GM12878 (cell line): ENCODE measurements at regions not wholly inside any gene's neighbourhood (a gene's known extent, or its start where the extent isn't known, plus 50 kb on each side); places are given as distances from the start of the nearest gene placed in this dataset.

Experiments
- ATAC-seq: fragments of 200-7000 bp; cut with Tn5 transposase; 3 replicates; pipeline ENCODE4 v1.9.1; 2020; ENCODE audit warnings: mild to moderate bottlenecking, moderate library complexity
- BruUV-seq: library from RNA; stranded (reverse); fragments of 400-500 nt; replicated peaks from 2 replicates; lab custom pipeline; 2021; lab: Mats Ljungman, UMichigan
- CTCF ChIA-PET: fragments of 300-600 bp; sonication (Branson Sonifier 250); formaldehyde crosslinking; extraction: SDS; loops from one replicate; lab custom pipeline; 2021; ENCODE audit warnings: inconsistent platforms; lab: Yijun Ruan, JAX
- POLR2A ChIA-PET: fragments of 350-600 bp; formaldehyde crosslinking; extraction: SDS; loops from one replicate; lab custom pipeline; 2021; ENCODE audit warnings: inconsistent platforms; lab: Charles Lee
- RAD21 ChIA-PET: fragments of 300-600 bp; sonication (Branson Sonifier 250); formaldehyde crosslinking; loops from one replicate; lab custom pipeline; 2023; ENCODE audit warnings: antibody characterized with exemption; ENCODE audit not compliant: unreplicated experiment; lab: Charles Lee
- SMC1A ChIA-PET: fragments of 300-600 bp; sonication (Branson Sonifier 250); formaldehyde crosslinking; loops from one replicate; lab custom pipeline; 2023; ENCODE audit not compliant: unreplicated experiment, uncharacterized antibody; lab: Charles Lee
- DNase-seq: peaks from one replicate; pipeline ENCODE4 v3.0.0-alpha.2; 2011; ENCODE audit warnings: low read depth, low spot score
- FAIRE-seq: peaks from 3 replicates; lab custom pipeline; 2011; peaks lifted over from hg19 to GRCh38; lab: Jason Lieb, UNC
- H2AFZ ChIP-seq: 2 replicates; pipeline ENCODE4 v1.6.0; 2011; ENCODE audit warnings: low read depth, low read length, control low read depth; ENCODE audit not compliant: control insufficient read depth
- H3K27ac ChIP-seq: 2 replicates; pipeline ENCODE4 v1.5.1; 2011; ENCODE audit warnings: control low read depth; ENCODE audit not compliant: control insufficient read depth, insufficient read depth
- H3K27me3 ChIP-seq, 2 experiments: replicated peaks in 1 of 2; 2 replicates each; pipeline versions ENCODE4 v1.6.0 to v1.6.1; 2011; ENCODE audit warnings: low read length in 1 of 2; ENCODE audit not compliant: control insufficient read depth in 2 of 2, insufficient read depth in 2 of 2
- H3K36me3 ChIP-seq, 2 experiments: 2 replicates each; pipeline ENCODE4 v1.5.1; 2011; ENCODE audit warnings: low read length in 1 of 2; ENCODE audit not compliant: control insufficient read depth in 2 of 2, insufficient read depth in 2 of 2
- H3K4me1 ChIP-seq: 2 replicates; pipeline ENCODE4 v1.6.1; 2011; ENCODE audit warnings: mild to moderate bottlenecking, low read length, moderate library complexity, mixed read lengths; ENCODE audit not compliant: control insufficient read depth, insufficient read depth
- H3K4me2 ChIP-seq: 2 replicates; pipeline ENCODE4 v1.6.0; 2011; ENCODE audit warnings: control low read depth; ENCODE audit not compliant: control insufficient read depth, insufficient read depth
- H3K4me3 ChIP-seq: fragments of 200-600 bp; sonication (generic); 2 replicates; pipeline ENCODE4 v1.5.1; 2016
- H3K79me2 ChIP-seq: 2 replicates; pipeline ENCODE4 v1.6.0; 2011; ENCODE audit warnings: low read length; ENCODE audit not compliant: control insufficient read depth, insufficient read depth
- H3K9ac ChIP-seq: 2 replicates; pipeline ENCODE4 v1.8.0; 2011; ENCODE audit warnings: low read length, control low read depth, mixed read lengths; ENCODE audit not compliant: control insufficient read depth, insufficient read depth
- H3K9me3 ChIP-seq: replicated peaks from 3 replicates; pipeline ENCODE4 v1.5.1; 2011; ENCODE audit warnings: mild to moderate bottlenecking, low read length; ENCODE audit not compliant: control insufficient read depth, insufficient read depth
- H4K20me1 ChIP-seq: 2 replicates; pipeline ENCODE4 v1.6.0; 2011; ENCODE audit not compliant: control insufficient read depth, insufficient read depth
- FOS ChIP-seq: IDR thresholded peaks from 3 replicates; pipeline ENCODE4 v1.6.1; 2011; ENCODE audit warnings: borderline replicate concordance; ENCODE audit not compliant: insufficient read length; ENCODE audit errors: extremely low read depth
- HDGF ChIP-seq: fragments of 450-650 bp; IDR thresholded peaks from 2 replicates; pipeline ENCODE4 v1.6.1; 2016; ENCODE audit warnings: antibody characterized with exemption
- MEF2B ChIP-seq: fragments of 450-650 bp; IDR thresholded peaks from 2 replicates; pipeline ENCODE4 v1.6.1; 2018; ENCODE audit warnings: mild to moderate bottlenecking, moderate library complexity; ENCODE audit not compliant: partially characterized antibody, poor library complexity, severe bottlenecking
- MYC ChIP-seq: IDR thresholded peaks from 2 replicates; pipeline ENCODE4 v1.6.1; 2011; ENCODE audit warnings: mild to moderate bottlenecking, low read length, moderate library complexity, inconsistent platforms; ENCODE audit not compliant: insufficient read depth, insufficient replicate concordance, insufficient read length, severe bottlenecking
- PRDM15 ChIP-seq: fragments of 450-650 bp; formaldehyde crosslinking; IDR thresholded peaks from 2 replicates; pipeline ENCODE4 v1.4.0; 2020; ENCODE audit warnings: mild to moderate bottlenecking, moderate library complexity
- SP1 ChIP-seq: IDR thresholded peaks from one replicate; pipeline ENCODE4 v1.6.1; 2011; ENCODE audit warnings: low read depth, low read length
- TARDBP ChIP-seq: IDR thresholded peaks from 2 replicates; pipeline ENCODE4 v1.6.1; 2016; ENCODE audit warnings: borderline replicate concordance
- TCF3 ChIP-seq: IDR thresholded peaks from 2 replicates; pipeline ENCODE4 v1.6.1; 2012; ENCODE audit warnings: low read depth, mild to moderate bottlenecking, low read length, borderline replicate concordance; ENCODE audit not compliant: insufficient read depth
- ZBTB40 ChIP-seq: fragments of 450-650 bp; IDR thresholded peaks from 2 replicates; pipeline ENCODE4 v1.6.1; 2016; ENCODE audit warnings: mild to moderate bottlenecking, moderate library complexity, borderline replicate concordance
- WGBS: methylation state at CpG from one replicate; pipeline ENCODE4 v1.1.6; 2016; ENCODE audit warnings: low lambda C conversion rate; ENCODE audit not compliant: insufficient replicate concordance, insufficient coverage; ENCODE audit errors: missing lambda C conversion rate; 5-methylcytosine and 5-hydroxymethylcytosine counted together
- in situ Hi-C: fragments of 300-500 bp; cut with MboI; formaldehyde crosslinking; loops from 9 replicates; pipeline ENCODE4 v1.14.3; 2018; ENCODE audit warnings: mixed read lengths
- intact Hi-C: fragments of 100-400 bp; cut with micrococcal nuclease; formaldehyde crosslinking; loops from one replicate; pipeline ENCODE4 v1.14.2; 2022; ENCODE audit not compliant: unreplicated experiment
- TF ChIP-seq, protein P1 (sequence below): IDR thresholded peaks from 2 replicates; pipeline ENCODE4 v1.6.1; 2012; ENCODE audit warnings: improper control_type of control experiment, low read depth, low read length; ENCODE audit not compliant: insufficient replicate concordance

DNA sequence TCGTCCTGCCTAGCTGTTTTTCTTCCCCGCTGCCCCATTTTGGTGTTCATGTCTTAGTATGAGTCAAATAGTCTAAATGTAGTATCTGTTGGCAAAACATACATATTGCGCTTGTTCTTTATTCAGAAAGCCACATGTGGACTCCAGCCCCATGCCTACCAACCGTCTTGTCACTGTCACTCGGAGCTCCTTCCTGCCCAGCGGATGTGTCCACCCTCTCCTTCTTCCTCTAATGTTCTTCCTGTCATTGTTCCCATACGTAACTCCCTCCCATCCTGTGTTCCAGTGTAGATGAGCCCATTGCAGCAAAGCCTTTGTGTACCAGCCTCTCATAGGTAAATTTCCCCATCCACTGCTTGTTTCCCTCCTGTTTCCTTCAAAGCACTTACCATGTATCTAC, 120.5 kb downstream of the TMX1 start:
- 35% methylated on average over 7 of the region's 7 CpGs for WGBS
- BruUV-seq, result no TSS peak
- in situ Hi-C loops, result no loop called here
- TF ChIP-seq ZBTB40 (no peak), FOS (no peak), TCF3 (no peak), TARDBP (no peak), SP1 (no peak), MYC (no peak), PRDM15 (CRISPR knock-in tag) (no peak), MEF2B (no peak), HDGF (no peak)
- TF ChIP-seq, protein P1, sequence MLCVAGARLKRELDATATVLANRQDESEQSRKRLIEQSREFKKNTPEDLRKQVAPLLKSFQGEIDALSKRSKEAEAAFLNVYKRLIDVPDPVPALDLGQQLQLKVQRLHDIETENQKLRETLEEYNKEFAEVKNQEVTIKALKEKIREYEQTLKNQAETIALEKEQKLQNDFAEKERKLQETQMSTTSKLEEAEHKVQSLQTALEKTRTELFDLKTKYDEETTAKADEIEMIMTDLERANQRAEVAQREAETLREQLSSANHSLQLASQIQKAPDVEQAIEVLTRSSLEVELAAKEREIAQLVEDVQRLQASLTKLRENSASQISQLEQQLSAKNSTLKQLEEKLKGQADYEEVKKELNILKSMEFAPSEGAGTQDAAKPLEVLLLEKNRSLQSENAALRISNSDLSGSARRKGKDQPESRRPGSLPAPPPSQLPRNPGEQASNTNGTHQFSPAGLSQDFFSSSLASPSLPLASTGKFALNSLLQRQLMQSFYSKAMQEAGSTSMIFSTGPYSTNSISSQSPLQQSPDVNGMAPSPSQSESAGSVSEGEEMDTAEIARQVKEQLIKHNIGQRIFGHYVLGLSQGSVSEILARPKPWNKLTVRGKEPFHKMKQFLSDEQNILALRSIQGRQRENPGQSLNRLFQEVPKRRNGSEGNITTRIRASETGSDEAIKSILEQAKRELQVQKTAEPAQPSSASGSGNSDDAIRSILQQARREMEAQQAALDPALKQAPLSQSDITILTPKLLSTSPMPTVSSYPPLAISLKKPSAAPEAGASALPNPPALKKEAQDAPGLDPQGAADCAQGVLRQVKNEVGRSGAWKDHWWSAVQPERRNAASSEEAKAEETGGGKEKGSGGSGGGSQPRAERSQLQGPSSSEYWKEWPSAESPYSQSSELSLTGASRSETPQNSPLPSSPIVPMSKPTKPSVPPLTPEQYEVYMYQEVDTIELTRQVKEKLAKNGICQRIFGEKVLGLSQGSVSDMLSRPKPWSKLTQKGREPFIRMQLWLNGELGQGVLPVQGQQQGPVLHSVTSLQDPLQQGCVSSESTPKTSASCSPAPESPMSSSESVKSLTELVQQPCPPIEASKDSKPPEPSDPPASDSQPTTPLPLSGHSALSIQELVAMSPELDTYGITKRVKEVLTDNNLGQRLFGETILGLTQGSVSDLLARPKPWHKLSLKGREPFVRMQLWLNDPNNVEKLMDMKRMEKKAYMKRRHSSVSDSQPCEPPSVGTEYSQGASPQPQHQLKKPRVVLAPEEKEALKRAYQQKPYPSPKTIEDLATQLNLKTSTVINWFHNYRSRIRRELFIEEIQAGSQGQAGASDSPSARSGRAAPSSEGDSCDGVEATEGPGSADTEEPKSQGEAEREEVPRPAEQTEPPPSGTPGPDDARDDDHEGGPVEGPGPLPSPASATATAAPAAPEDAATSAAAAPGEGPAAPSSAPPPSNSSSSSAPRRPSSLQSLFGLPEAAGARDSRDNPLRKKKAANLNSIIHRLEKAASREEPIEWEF, result no peak

More for the DNA sequence above, 120.5 kb downstream of the TMX1 start:
- no peaks in the 10 kb centered on the region for H3K36me3 ChIP-seq
- intact Hi-C loops, result no loop called here
- H3K9ac ChIP-seq, result no peak overlapping the region
- H3K4me3 ChIP-seq, result no peak overlapping the region
- CTCF ChIA-PET, result no interaction called here
- no peak overlapping the region for H2AFZ ChIP-seq
- DNase-seq (no peak), ATAC-seq (no peak), FAIRE-seq (no peak)
- no peaks in the 10 kb centered on the region for H3K79me2 ChIP-seq
- no peaks in the 10 kb centered on the region for H3K4me1 ChIP-seq
- POLR2A ChIA-PET, result no interaction called here
- H3K27ac ChIP-seq, result no peak overlapping the region
- H4K20me1 ChIP-seq, result no peaks in the 10 kb centered on the region
- H3K4me2 ChIP-seq, result no peak overlapping the region
- RAD21 ChIA-PET, result no interaction called here
- SMC1A ChIA-PET, result interaction anchor here (1.2 kb wide), 1 partner anchor 404 kb away, joined by 3 read pairs; no protein-coding TSS in a partner anchor
- 0 out of 4 replicates have a peak, but pooled peaks cover 0 to 3% of the 10 kb centered on the region in 2 experiments for H3K27me3 ChIP-seq
- H3K9me3 ChIP-seq, result no peaks in the 10 kb centered on the region
